Left cardiac atrium (tissue), 4 donors: ENCODE measurements at regions not wholly inside any gene's neighbourhood (a gene's known extent, or its start where the extent isn't known, plus 50 kb on each side); places are given as distances from the start of the nearest gene placed in this dataset.

ENCODE experiments used
- ATAC-seq, 2 donors: fragments of 200-7000 bp; cut with Tn5 transposase; one replicate each; pipeline ENCODE4 v1.9.1; 2020; ENCODE audit warnings: mild to moderate bottlenecking in 2 of 2, moderate library complexity in 2 of 2
- DNase-seq: peaks from one replicate; pipeline ENCODE4 v3.0.0-alpha.2; 2020
- intact Hi-C, 2 donors: fragments of 100-400 bp; cut with DNase I; formaldehyde crosslinking; loops; one replicate each; pipeline versions ENCODE4 v1.14.1 to v1.15.1; 2022 to 2023
- donor health status: DM: no; HTN: yes; CAD: no.
- donor health status: DM: no; HTN: yes; CAD: no; lungs with severe emphysema.
- donor health status: DM: yes; HTN: yes; CAD: no.
- donor health status: Dilated cardiomyopathy.

DNA sequence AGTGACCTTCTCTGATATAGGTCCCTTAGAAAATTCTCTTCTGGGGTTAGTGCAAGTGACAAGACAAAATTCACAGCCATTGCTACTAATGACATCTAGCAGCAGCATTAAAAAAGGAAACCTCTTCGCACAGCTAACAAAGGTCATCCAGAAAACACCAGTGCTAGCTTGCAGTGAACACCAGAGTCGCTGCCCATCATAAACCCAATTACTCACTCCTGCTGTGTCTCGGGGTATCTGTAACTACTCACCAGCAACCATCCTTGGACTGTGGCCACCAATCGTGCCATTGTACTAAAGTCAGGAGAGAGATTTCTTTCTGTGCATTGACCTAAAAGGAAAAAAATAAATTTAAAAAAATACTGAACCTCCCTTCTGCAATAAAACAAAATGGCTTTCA is 1494.7 kb upstream of the CDH8 start:
- DNase-seq: peak; percentile 23

GRCh38 chr16:63530208-63530607 is 1494.0 kb upstream of the CDH8 start:
- DNase-seq (no peak), ATAC-seq (peak in 1 of 2 donors; percentile 35)
- intact Hi-C loops: no loop called here

More for the DNA sequence above, 1494.7 kb upstream of the CDH8 start:
- intact Hi-C loops: no loop called here
- ATAC-seq: peak; percentile 80 to 84

DNA sequence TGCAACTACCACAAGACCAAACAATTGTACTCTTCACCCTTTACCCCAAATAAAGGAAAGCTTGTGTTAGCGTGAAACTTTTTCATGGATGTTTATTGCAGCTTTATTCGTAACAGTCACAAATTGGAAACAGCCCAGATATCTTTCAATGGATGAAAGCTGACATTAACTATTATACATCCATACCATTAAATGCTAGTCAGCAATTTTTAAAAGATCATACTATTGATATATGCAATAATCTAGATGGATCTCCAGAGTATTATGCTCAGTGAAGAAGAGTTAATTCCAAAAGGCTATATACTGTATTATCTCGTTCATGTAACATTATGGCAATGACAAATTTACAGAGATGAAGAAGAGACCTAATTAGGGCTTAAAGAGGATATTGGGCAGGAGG is 1491.2 kb upstream of the CDH8 start:
- ATAC-seq (no peak), DNase-seq (no peak)
- intact Hi-C loops: no loop called here

- ATAC-seq (no peak), DNase-seq (no peak)
- intact Hi-C loops: no loop called here
Measured at GRCh38 chr16:63516394-63516793, 1480.2 kb upstream of the CDH8 start.

- DNase-seq: no peak
- intact Hi-C loops: no loop called here
- ATAC-seq: no peak
Measured at GRCh38 chr16:63512910-63513309, 1476.7 kb upstream of the CDH8 start.

GRCh38 chr16:63497408-63497807 is 1461.2 kb upstream of the CDH8 start:
- DNase-seq (no peak), ATAC-seq (no peak)
- intact Hi-C loops: no loop called here

GRCh38 chr16:63496282-63496681 is 1460.0 kb upstream of the CDH8 start:
- ATAC-seq (no peak), DNase-seq (no peak)
- intact Hi-C loops: no loop called here

DNA sequence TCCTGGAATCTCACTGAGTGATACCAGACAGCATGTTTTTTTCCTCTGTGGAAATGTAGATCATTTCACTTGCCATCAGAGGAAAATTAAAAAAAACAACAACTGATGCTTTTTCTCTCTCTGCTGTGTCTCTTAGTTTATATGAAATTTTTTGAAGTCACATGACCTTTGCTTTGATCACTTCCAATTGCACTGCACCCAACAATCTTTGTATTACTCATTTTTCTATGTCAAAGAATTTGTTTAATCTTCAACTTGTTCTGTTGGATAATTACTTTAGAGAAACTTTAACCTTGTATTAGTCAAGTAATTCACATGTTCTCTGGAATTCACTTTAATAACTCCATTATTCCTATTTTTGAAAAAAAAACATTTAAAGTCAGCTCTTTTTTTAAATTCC is 1452.7 kb upstream of the CDH8 start:
- intact Hi-C loops: no loop called here
- ATAC-seq: no peak

DNA sequence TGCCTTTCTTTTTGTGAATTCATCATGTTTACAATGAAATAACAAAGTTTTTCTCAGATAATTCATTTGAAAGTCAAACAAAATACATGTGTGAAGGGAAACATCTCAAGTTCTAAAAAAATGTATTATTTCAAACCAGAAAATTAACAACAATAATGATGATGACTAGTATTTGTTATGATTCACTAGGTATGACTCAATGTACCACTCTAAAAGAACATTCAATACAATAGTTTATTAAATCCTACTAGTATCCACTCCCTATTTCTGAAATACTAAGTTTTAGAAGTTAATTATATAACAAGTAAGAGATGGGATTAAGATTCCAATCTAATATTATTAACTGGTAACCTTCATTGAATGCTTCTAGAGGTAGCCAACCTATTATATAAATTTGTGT is 1444.8 kb upstream of the CDH8 start:
- DNase-seq: no peak
- no peak for ATAC-seq
- intact Hi-C loops: no loop called here

More for the DNA sequence above, 1452.7 kb upstream of the CDH8 start:
- DNase-seq: no peak

DNA sequence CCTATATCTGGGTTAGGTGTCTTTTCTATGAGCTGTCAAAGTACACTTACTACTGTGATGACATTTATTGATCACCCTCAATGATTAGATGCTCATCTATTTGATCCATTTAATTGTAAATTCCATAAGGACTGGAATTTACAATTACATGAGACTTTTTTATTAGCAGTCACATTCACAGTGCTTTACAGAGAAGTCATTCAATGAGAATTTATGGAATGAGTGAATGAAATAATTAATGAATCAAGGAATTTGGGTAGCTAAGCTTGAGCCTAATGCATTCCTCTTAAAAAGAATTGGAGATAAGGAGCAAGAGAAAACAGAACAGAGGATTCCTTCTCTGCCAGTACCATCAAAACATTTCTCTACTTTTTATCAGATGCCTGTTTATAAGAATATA is 1437.5 kb upstream of the CDH8 start:
- ATAC-seq: no peak
- intact Hi-C loops: no loop called here
- no peak for DNase-seq

GRCh38 chr16:63467513-63467912 is 1431.3 kb upstream of the CDH8 start:
- ATAC-seq: no peak
- intact Hi-C loops: loop anchor here in 1 of 2 donors (10.0 kb wide), 1 partner anchor 1647 kb away; no protein-coding TSS in a partner anchor
- DNase-seq: no peak

GRCh38 chr16:63462316-63462715 is 1426.1 kb upstream of the CDH8 start:
- DNase-seq (no peak), ATAC-seq (no peak)
- intact Hi-C loops: loop anchor here in 1 of 2 donors (10.0 kb wide), 1 partner anchor 1652 kb away; no protein-coding TSS in a partner anchor

GRCh38 chr16:63461248-63461841 is 1425.1 kb upstream of the CDH8 start:
- intact Hi-C loops: loop anchor here in 1 of 2 donors (2.0 to 10.0 kb wide), 2 partner anchors 589 to 1653 kb away; no protein-coding TSS in a partner anchor
- ATAC-seq: peak in 1 of 2 donors; percentile 21
- DNase-seq: no peak

- no peak for DNase-seq
- intact Hi-C loops: no loop called here
Measured at GRCh38 chr16:63458846-63459245, 1422.6 kb upstream of the CDH8 start.

DNA sequence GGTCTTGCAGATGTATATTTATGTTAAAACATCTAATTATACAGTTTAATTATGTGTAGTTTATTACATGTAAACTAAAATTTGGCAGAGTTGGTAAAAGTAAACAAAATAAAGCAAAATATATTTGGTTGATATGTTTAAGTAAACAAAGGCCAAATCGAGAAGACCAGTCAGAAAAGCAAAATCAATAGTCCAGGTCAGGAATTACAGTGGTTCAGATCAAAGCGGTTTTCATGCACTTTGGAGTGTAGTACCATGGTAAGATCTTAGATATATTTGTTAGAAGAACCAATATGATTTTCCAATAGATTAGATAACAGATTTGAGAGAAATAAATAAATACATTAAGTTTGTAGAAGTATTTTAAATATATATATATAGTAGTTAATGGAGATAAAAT is 1421.6 kb upstream of the CDH8 start:
- DNase-seq: no peak
- intact Hi-C loops: no loop called here
- no peak for ATAC-seq

More at GRCh38 chr16:63458846-63459245, 1422.6 kb upstream of the CDH8 start:
- no peak for ATAC-seq

- no peak for ATAC-seq
Measured at GRCh38 chr16:63453261-63453660, 1417.0 kb upstream of the CDH8 start.

DNA sequence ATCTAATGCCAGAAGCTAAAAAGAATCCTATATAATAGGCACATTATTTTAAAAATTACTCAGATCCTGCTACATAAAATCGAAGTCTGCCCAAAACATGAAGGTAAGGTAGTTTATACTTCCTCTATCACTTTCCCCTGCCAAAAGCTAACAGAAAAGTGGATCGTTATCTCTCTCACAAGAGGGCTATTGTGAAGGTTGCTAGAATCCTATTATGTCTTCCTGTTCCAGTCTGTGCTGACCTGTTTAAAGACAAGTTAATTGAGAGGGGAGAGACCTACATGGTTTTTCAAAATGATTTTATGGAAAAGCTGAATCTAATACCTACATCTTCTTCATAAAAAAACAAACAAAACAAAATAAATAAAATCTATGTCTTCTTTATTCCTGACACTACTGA is 1410.9 kb upstream of the CDH8 start:
- ATAC-seq (no peak), DNase-seq (no peak)
- intact Hi-C loops: no loop called here

More at GRCh38 chr16:63453261-63453660, 1417.0 kb upstream of the CDH8 start:
- intact Hi-C loops: no loop called here
- DNase-seq: no peak

DNA sequence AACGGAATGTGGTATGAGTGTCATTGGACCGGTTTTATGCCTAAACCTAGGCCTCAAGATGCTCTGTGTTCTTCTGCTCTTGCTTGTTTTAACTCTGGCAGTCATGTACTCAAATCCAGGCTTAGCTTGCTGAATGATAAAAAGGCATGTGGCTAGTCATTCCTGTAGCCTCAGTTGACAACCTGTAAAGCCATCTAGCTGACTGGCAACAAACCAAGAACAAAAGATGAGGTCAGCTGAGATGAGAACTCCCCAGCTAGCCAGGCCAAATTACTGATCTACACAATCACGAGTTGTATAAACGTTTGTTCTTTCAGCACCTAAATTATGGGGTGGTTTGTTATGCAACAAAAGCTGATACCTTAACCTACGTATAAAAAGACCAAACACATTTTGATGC is 1406.0 kb upstream of the CDH8 start:
- DNase-seq (no peak), ATAC-seq (no peak)
- intact Hi-C loops: no loop called here

DNA sequence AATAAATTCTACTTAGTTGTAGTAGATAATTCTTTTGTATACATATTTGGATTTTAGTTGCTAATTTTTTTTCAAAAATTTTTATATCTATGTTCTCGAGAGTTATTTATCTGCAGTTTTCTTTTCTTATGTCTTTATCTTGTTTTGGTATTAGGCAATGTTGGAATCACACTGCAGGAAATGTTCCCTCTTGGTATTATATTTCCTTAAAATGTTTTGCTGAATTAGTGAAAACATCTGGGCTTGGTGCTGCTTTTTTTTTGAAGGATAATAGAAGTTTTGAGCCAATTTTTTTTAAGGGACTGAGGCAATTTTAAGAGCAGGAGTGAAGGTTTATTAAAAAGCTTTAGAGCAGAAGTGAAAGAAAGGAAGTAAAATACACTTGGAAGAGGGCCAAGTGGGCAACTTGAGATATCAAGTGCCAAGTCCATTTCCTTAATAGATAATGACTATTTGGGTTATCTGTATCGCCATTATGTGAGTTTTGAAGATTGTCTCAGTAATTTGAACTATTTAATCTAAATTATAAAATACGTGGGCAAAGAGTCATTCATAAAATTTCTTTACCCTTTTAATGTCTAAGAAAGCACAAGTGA is 1390.1 kb upstream of the CDH8 start:
- ATAC-seq (no peak), DNase-seq (no peak)

GRCh38 chr16:63422715-63423114 is 1386.5 kb upstream of the CDH8 start:
- ATAC-seq: no peak
- DNase-seq: no peak
- intact Hi-C loops: no loop called here

More for the DNA sequence above, 1390.1 kb upstream of the CDH8 start:
- intact Hi-C loops: no loop called here

- DNase-seq (no peak), ATAC-seq (no peak)
- intact Hi-C loops: no loop called here
Measured at GRCh38 chr16:63416712-63417111, 1380.5 kb upstream of the CDH8 start.
